ENCODE measurements at regions not wholly inside any gene's neighbourhood (a gene's known extent, or its start where the extent isn't known, plus 50 kb on each side); places are given as distances from the start of the nearest gene placed in this dataset.

GRCh38 chr10:128373071-128373749 is 247.0 kb upstream of the MKI67 start:
- no peak for FAIRE-seq

GRCh38 chr10:128373831-128374230 is 247.6 kb upstream of the MKI67 start:
- FAIRE-seq (no peak), DNase-seq (ENCODE audit: low spot score) (no peak)

More at GRCh38 chr10:128373071-128373749, 247.0 kb upstream of the MKI67 start:
- DNase-seq (ENCODE audit: low spot score): no peak

GRCh38 chr10:128375171-128375570 is 248.9 kb upstream of the MKI67 start:
- FAIRE-seq: no peak

GRCh38 chr10:128377364-128377987 is 251.3 kb upstream of the MKI67 start:
- FAIRE-seq: no peak

More at GRCh38 chr10:128375171-128375570, 248.9 kb upstream of the MKI67 start:
- DNase-seq (ENCODE audit: low spot score): no peak

GRCh38 chr10:128377988-128378387 is 251.8 kb upstream of the MKI67 start:
- no peak for FAIRE-seq
- no peak for DNase-seq (ENCODE audit: low spot score)

More at GRCh38 chr10:128377364-128377987, 251.3 kb upstream of the MKI67 start:
- no peak for DNase-seq (ENCODE audit: low spot score)

- no peak for DNase-seq (ENCODE audit: low spot score)
- no peak for FAIRE-seq
Measured at GRCh38 chr10:128380946-128381345, 254.7 kb upstream of the MKI67 start.

- no peak for FAIRE-seq
- no peak for DNase-seq (ENCODE audit: low spot score)
Measured at GRCh38 chr10:128382225-128382624, 256.0 kb upstream of the MKI67 start.

- DNase-seq (ENCODE audit: low spot score) (no peak), FAIRE-seq (no peak)
Measured at GRCh38 chr10:128384831-128385230, 258.6 kb upstream of the MKI67 start.

GRCh38 chr10:128386231-128386630 is 260.0 kb upstream of the MKI67 start:
- FAIRE-seq: no peak
- no peak for DNase-seq (ENCODE audit: low spot score)

- no peak for FAIRE-seq
Measured at GRCh38 chr10:128386816-128387604, 260.8 kb upstream of the MKI67 start.

GRCh38 chr10:128390596-128390995 is 264.4 kb upstream of the MKI67 start:
- FAIRE-seq: no peak
- DNase-seq (ENCODE audit: low spot score): no peak

More at GRCh38 chr10:128386816-128387604, 260.8 kb upstream of the MKI67 start:
- no peak for DNase-seq (ENCODE audit: low spot score)

GRCh38 chr10:128393546-128393945 is 267.3 kb upstream of the MKI67 start:
- FAIRE-seq: no peak
- no peak for DNase-seq (ENCODE audit: low spot score)

GRCh38 chr10:128398118-128398517 is 271.9 kb upstream of the MKI67 start:
- FAIRE-seq: no peak
- no peak for DNase-seq (ENCODE audit: low spot score)

- FAIRE-seq: no peak
Measured at GRCh38 chr10:128398999-128399398, 272.8 kb upstream of the MKI67 start.

GRCh38 chr10:128400564-128400963 is 274.3 kb upstream of the MKI67 start:
- FAIRE-seq (no peak), DNase-seq (ENCODE audit: low spot score) (no peak)

More at GRCh38 chr10:128398999-128399398, 272.8 kb upstream of the MKI67 start:
- DNase-seq (ENCODE audit: low spot score): no peak

GRCh38 chr10:128405450-128405849 is 279.2 kb upstream of the MKI67 start:
- FAIRE-seq: no peak
- DNase-seq (ENCODE audit: low spot score): no peak

GRCh38 chr10:128411643-128412042 is 285.4 kb upstream of the MKI67 start:
- DNase-seq (ENCODE audit: low spot score) (no peak), FAIRE-seq (no peak)

GRCh38 chr10:128414568-128414967 is 288.3 kb upstream of the MKI67 start:
- FAIRE-seq: no peak
- no peak for DNase-seq (ENCODE audit: low spot score)

GRCh38 chr10:128416231-128416630 is 290.0 kb upstream of the MKI67 start:
- FAIRE-seq (no peak), DNase-seq (ENCODE audit: low spot score) (no peak)

GRCh38 chr10:128417826-128418225 is 291.6 kb upstream of the MKI67 start:
- DNase-seq (ENCODE audit: low spot score) (no peak), FAIRE-seq (no peak)

- FAIRE-seq: no peak
- DNase-seq (ENCODE audit: low spot score): no peak
Measured at GRCh38 chr10:128418819-128419218, 292.6 kb upstream of the MKI67 start.

GRCh38 chr10:128419466-128420019 is 293.3 kb upstream of the MKI67 start:
- FAIRE-seq: no peak

More at GRCh38 chr10:128419466-128420019, 293.3 kb upstream of the MKI67 start:
- no peak for DNase-seq (ENCODE audit: low spot score)

Data from urothelium cell line (cell line).